HG03108 (cell line): ENCODE measurements at regions not wholly inside any gene's neighbourhood (a gene's known extent, or its start where the extent isn't known, plus 50 kb on each side); places are given as distances from the start of the nearest gene placed in this dataset.

Source experiments
- ATAC-seq: cut with Tn5 transposase; IDR thresholded peaks from one replicate; pipeline ENCODE4 v1.9.1; 2021; ENCODE audit warnings: moderate library complexity; ENCODE audit not compliant: unreplicated experiment

- ATAC-seq = no peak
Measured at GRCh38 chrX:69085151-69085550, 80.1 kb downstream of the PJA1 start.

DNA sequence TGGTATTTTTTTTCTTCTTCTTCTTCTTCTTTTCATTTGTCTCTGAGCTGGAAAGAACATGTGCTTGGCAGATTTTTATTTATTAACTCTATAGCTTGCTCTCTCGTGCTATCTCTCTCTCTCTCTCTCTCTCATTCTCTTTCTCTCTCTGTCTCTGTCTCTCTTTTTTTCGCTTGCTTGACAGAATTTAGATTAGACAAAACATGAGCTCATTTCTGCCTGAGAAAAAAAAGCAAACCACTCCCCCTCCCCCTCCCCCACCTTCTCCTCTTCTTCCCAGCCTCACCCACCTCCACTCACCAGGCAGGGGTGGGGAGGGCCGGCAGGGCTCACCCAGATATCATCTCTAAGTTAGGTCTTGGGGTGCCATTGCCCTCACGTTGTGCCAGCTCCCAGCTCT, 81.5 kb downstream of the PJA1 start:
- no peak for ATAC-seq

DNA sequence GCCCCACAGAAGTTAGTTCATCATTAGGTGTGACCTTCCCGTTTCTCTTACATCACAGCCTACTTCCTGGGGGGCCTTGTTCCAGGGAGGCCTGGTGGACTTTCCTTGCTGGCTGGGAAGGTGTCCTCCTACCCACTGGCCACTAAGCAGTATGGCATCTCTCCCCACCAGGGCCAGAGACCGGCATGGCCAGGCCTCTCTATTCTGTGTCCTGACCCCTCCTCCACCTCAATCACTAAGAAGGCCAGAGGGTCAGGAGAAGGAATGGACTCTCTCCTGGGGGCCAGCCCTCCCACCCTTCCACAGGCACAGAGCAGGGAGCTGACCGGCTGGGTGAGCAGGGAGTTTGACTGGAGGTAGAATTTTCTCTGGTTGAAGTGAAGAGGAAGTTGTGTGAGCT, 81.9 kb downstream of the PJA1 start:
- no peak for ATAC-seq

DNA sequence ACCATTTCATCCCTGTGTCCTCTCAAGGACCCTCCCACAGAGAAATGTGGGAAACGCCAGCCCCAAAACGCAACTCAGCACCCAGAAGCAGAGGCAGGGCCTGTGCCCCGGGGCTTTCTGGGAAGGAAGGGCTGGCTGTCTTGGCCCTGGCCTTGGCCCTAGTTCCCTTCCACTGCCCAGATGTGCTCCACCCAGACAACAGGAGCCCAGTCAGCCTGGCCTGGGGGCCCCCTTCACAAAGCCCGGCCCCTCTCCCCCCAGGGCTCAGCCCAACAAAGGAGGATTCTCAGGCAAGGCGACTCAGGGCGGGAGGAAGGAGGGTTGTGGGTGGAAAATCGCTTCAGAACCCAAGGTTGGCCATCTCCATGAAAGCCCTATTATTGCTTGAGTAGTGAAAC, 82.5 kb downstream of the PJA1 start:
- ATAC-seq = no peak

- no peak for ATAC-seq
Measured at GRCh38 chrX:69082055-69082752, 83.0 kb downstream of the PJA1 start.

- no peak for ATAC-seq
Measured at GRCh38 chrX:69080855-69081465, 84.3 kb downstream of the PJA1 start.

- no peak for ATAC-seq
Measured at GRCh38 chrX:69079268-69079667, 86.0 kb downstream of the PJA1 start.

DNA sequence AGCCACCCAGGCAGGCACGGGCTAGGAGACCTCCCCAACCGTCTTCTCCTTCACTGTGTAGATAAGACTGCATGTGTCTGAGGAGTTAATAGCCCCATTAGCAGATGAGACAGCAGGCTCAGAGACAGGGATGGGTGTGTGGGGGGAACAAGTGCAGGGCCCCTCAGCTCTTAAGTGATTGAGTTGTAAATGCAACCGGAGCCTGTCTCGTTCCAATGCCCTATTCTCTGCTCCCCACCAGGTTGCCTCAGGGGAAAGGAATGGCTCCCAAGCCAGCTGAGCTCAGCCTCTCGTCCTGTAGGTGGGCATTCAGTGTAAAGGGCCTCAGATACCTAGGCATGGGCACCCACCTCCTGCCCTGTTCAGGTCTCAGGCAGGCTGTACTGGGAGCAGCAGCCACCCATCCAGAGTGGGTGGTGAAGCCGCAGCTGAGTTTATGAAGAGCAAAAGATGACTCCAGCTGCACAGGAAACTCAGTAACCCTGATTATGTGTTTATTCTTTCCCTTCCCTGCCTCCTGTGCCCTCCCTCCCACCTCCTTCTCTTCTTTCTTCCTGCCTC, 87.3 kb downstream of the PJA1 start:
- ATAC-seq = no peak

- no peak for ATAC-seq
Measured at GRCh38 chrX:69076088-69076487, 89.2 kb downstream of the PJA1 start.

GRCh38 chrX:69074726-69075125, 90.5 kb downstream of the PJA1 start:
- no peak for ATAC-seq

- no peak for ATAC-seq
Measured at GRCh38 chrX:69073721-69074120, 91.5 kb downstream of the PJA1 start.

DNA sequence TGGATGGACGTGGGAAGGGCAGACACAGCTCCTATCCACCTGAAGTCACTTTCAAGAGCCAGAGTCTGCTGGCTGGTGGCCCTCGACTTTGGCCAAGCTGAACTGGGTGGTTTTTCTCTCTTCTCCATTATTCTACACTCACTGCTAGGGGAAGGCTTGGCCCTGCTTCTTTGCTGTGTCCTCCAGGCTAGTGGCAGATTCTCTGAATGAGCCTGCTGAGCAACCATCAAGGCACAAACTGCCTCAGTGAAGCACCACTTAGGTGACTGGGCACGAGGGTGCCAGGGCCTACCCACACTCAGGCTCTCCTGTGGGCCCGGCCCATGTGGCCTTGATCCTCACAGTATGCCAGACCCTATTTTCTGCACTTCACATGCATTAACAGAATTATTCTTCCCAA, 92.0 kb downstream of the PJA1 start:
- no peak for ATAC-seq

- no peak for ATAC-seq
Measured at GRCh38 chrX:69072486-69073006, 92.7 kb downstream of the PJA1 start.

DNA sequence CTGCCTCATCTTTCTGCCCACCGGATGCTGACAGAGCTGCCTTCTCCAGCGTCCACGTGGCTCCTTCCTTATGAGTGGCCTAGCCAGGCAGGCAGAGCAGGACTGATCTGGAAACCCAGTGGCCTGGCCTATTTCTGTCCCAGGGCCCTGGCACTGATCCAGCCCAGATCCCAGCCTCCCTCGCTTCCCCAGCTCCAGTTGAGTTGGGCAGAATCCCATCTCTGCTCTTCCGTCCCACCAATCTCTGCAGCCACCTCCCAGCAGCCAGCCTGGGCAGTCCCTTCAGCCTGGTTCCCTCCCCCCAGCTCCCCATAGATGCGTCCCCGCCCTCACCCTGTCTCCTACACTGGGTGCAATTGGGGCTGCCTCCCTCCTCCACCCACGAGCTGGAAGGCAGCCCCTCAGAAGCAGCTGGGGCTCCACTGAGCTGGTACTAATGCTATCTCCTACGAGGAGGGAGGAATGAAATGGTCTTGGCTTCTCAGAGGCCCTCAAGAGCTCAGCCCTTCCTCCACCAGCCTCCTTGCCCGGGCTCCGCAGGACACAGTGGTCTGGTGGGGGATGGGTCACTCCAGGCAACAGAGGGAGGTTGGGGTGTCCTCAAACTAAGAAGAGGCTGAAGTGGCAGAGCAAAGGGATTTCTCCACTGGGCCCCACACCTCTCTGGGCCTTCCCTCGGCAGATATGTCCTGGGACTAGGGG, 94.2 kb downstream of the PJA1 start:
- ATAC-seq = no peak

DNA sequence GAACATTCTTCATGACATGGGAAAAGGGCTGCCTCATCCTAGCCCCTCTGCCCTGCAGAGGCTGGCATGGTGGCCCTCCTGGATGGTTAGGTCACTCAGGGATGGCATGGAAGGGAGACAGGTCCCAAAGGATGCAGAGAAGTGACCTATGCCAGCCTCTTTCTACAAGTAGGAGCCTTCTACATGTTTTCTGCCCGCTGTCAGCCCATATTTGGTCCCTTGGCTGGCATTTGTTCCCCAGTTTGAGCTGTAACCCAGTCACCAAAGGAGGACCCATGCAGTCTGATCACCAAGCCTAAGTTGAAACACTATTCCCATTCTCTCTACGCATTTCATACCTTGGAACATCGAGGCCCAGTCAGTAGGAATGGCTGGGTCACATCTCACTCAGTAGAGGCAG, 95.4 kb downstream of the PJA1 start:
- no peak for ATAC-seq

GRCh38 chrX:69069086-69069445, 96.2 kb downstream of the PJA1 start:
- ATAC-seq = no peak

DNA sequence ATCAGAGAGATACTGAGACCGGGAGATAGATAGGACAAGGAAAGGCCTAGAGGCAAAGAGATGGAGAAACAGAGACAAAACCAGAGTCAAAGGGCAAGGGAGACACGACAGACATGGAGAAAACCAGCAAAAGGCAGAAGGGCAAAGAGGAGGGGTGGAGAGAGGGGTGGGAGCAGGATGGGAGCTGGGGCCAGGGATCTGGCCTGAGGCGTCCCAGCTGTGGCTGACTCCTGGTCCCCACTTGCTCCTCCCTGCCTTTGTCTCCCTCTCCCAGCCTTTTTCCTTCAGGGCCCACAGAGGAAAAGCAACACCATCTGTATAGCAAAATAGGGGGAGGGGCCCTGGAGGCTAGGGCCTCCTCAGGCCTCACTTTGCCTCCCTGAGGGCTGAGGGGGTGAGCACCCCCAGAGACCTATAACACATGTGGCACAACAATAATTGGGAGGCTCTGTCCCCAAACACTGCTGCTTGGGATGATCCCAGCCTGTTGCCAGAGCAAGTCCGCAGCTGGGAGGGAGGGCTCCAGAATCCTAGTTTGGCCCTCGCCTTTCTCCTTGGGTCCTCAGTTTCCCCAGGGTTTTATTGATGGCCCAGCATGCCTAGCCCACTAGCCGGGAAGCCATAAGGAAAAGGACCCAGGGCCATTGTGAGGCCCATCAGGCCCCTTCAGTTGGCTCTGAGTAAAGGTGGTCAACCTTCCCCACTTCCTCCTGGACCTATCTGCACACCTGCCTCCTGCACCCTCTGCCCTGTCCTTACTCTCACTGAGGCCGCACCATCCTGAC, 96.8 kb downstream of the PJA1 start:
- ATAC-seq = no peak

GRCh38 chrX:69067841-69068240, 97.4 kb downstream of the PJA1 start:
- no peak for ATAC-seq

- ATAC-seq = no peak
Measured at GRCh38 chrX:69066966-69067525, 98.2 kb downstream of the PJA1 start.

GRCh38 chrX:69066021-69066757, 99.1 kb downstream of the PJA1 start:
- no peak for ATAC-seq
